ENCODE measurements at regions not wholly inside any gene's neighbourhood (a gene's known extent, or its start where the extent isn't known, plus 50 kb on each side); places are given as distances from the start of the nearest gene placed in this dataset.

DNA sequence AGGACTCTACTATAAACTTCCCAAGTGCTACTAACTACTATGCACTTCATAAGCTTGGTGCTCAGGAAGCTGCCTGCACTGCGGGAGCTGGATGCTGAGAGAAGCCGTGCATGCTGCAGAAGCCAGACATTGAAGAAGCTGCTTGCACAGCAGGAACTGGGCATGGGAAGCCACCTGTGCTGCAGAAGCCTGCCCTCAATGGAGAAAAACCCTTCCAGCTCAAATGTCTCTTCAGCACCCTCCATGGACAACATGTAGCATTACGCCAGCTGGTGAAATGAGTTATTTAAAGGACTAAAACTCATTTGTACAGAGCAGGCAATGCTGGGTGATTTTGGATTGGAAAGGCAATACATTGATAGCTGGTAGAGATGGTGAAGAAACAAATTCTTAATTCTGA lies 247.2 kb downstream of the KIF4B start:
- Mint-ChIP-seq H3K4me3 (no peak overlapping the region), H3K9me3 (no peaks in the 10 kb centered on the region), H3K27me3 (no peaks in the 10 kb centered on the region), H3K36me3 (ENCODE audit: low read depth) (no peaks in the 10 kb centered on the region), H3K4me1 (ENCODE audit: low read depth) (no peaks in the 10 kb centered on the region), H3K27ac (no peak overlapping the region)
- no peak for ATAC-seq
- intact Hi-C loops (cut with micrococcal nuclease): no loop called here
- POLR2A ChIA-PET: no interaction called here
- no peak for DNase-seq
- no peak for TF ChIP-seq CTCF (IDR thresholded peaks at IDR 0.05)
- CTCF ChIA-PET: no interaction called here

- POLR2A ChIA-PET: no interaction called here
- no peak overlapping the region for H3K27ac Mint-ChIP-seq
- no peaks in the 10 kb centered on the region for H3K36me3 Mint-ChIP-seq (ENCODE audit: low read depth)
- DNase-seq (no peak), ATAC-seq (no peak)
- H3K9me3 Mint-ChIP-seq: no peaks in the 10 kb centered on the region
- intact Hi-C loops (cut with micrococcal nuclease): no loop called here
- CTCF ChIA-PET: no interaction called here
- TF ChIP-seq CTCF (IDR thresholded peaks at IDR 0.05): no peak
- no peaks in the 10 kb centered on the region for H3K4me1 Mint-ChIP-seq (ENCODE audit: low read depth)
- no peak overlapping the region for H3K4me3 Mint-ChIP-seq
- no peaks in the 10 kb centered on the region for H3K27me3 Mint-ChIP-seq
Measured at GRCh38 chr5:155263381-155263780, 249.8 kb downstream of the KIF4B start.

GRCh38 chr5:155264809-155265208 lies 251.3 kb downstream of the KIF4B start:
- POLR2A ChIA-PET: no interaction called here
- no peaks in the 10 kb centered on the region for H3K9me3 Mint-ChIP-seq
- CTCF ChIA-PET: no interaction called here
- no peaks in the 10 kb centered on the region for H3K27me3 Mint-ChIP-seq
- H3K4me3 Mint-ChIP-seq: no peak overlapping the region
- ATAC-seq: no peak
- H3K36me3 Mint-ChIP-seq (ENCODE audit: low read depth): no peaks in the 10 kb centered on the region
- TF ChIP-seq CTCF (IDR thresholded peaks at IDR 0.05): no peak
- no peak overlapping the region for H3K27ac Mint-ChIP-seq
- intact Hi-C loops (cut with micrococcal nuclease): no loop called here
- no peak for DNase-seq
- no peaks in the 10 kb centered on the region for H3K4me1 Mint-ChIP-seq (ENCODE audit: low read depth)

- Mint-ChIP-seq H3K27me3 (peaks cover 1% of the 10 kb centered on the region), H3K9me3 (no peaks in the 10 kb centered on the region), H3K4me1 (ENCODE audit: low read depth) (no peaks in the 10 kb centered on the region), H3K36me3 (ENCODE audit: low read depth) (no peaks in the 10 kb centered on the region), H3K4me3 (no peak overlapping the region), H3K27ac (no peak overlapping the region)
- ChIA-PET CTCF (no interaction called here), POLR2A (no interaction called here)
- intact Hi-C loops (cut with micrococcal nuclease): no loop called here
- ATAC-seq: no peak
- TF ChIP-seq CTCF (IDR thresholded peaks at IDR 0.05): no peak
- no peak for DNase-seq
Measured at GRCh38 chr5:155268770-155269425, 255.3 kb downstream of the KIF4B start.

DNA sequence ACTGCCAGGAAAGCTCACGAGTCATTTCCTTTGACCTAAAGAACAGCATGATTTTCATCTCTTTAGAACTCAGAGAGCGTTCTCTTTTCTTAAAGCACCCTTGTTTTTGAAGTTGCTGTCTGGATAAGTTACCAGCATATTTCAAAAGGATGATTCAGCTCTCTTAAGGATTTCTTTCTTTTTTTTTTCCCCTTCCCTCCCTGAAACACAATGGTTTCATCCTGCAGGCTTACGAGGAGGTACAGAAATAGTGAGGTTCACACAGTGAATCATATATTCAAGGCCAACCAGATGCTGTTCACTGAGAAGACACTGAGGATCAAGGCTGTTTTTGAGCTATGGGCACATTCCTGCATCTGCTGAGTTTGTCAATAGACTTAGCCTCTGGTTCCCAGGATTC lies 257.2 kb downstream of the KIF4B start:
- ChIA-PET POLR2A (no interaction called here), CTCF (no interaction called here)
- ATAC-seq (no peak), DNase-seq (no peak)
- Mint-ChIP-seq H3K36me3 (ENCODE audit: low read depth) (no peaks in the 10 kb centered on the region), H3K4me3 (no peak overlapping the region), H3K27ac (no peak overlapping the region), H3K27me3 (peaks cover 3% of the 10 kb centered on the region), H3K9me3 (no peaks in the 10 kb centered on the region), H3K4me1 (ENCODE audit: low read depth) (no peaks in the 10 kb centered on the region)
- no peak for TF ChIP-seq CTCF (IDR thresholded peaks at IDR 0.05)
- intact Hi-C loops (cut with micrococcal nuclease): no loop called here

Measured in activated CD8-positive, alpha-beta T cell treated with anti-CD3 and anti-CD28 coated beads for 36 hours (primary cell).